GM18909 (cell line): ENCODE measurements at regions not wholly inside any gene's neighbourhood (a gene's known extent, or its start where the extent isn't known, plus 50 kb on each side); places are given as distances from the start of the nearest gene placed in this dataset.
"Not testable (repeated sequence)": the region's sequence is repeated elsewhere in the genome, so short reads cannot be mapped to it uniquely, and the experiment has no call there.

Source experiments
- ATAC-seq: cut with Tn5 transposase; IDR thresholded peaks from one replicate; pipeline ENCODE4 v1.9.1; 2021; ENCODE audit warnings: mild to moderate bottlenecking; ENCODE audit not compliant: unreplicated experiment, poor library complexity

DNA sequence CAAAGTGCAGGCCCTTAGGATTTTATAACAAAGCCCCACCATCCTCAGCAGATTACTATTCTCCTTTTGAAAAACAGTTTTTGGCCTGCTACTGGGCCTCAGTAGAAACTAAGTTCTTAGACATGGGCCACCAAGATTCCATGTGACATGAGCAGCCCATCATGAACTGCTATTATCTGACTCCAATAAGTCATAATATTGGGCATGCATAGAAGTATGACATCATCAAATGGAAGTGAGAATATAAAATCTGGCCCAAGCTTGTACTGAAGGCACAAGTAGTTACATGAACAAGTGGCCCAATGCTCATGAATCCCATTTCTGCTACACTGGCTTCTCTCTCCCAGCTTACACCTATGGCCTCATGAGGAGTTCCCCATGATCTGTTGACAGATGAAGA, 404.8 kb downstream of the EPHA5 start:
- no peak for ATAC-seq

GRCh38 chr4:65259296-65259695, 411.0 kb downstream of the EPHA5 start:
- ATAC-seq, result no peak

- ATAC-seq, result no peak
Measured at GRCh38 chr4:65250916-65251315, 419.4 kb downstream of the EPHA5 start.

DNA sequence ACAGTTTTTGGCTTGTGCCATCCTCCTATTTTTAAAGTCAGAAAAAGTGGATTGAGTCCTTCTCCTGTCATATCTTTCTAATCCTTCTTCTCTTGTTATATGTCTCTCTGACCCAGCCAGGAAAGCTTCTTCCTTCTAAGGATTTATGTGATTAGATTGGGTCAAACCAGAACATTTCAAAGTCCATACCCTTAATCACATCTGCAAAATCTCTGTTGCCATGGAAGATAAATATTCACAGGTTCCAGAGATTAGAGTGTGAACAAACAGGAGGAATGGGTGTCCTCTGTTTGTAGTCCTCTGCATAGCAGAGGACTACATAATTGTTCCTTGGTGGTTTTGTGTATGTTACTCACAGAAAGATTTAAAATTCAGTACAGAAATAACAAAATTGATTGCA, 421.2 kb downstream of the EPHA5 start:
- ATAC-seq, result no peak

GRCh38 chr4:65242156-65242846, 428.0 kb downstream of the EPHA5 start:
- no peak for ATAC-seq

DNA sequence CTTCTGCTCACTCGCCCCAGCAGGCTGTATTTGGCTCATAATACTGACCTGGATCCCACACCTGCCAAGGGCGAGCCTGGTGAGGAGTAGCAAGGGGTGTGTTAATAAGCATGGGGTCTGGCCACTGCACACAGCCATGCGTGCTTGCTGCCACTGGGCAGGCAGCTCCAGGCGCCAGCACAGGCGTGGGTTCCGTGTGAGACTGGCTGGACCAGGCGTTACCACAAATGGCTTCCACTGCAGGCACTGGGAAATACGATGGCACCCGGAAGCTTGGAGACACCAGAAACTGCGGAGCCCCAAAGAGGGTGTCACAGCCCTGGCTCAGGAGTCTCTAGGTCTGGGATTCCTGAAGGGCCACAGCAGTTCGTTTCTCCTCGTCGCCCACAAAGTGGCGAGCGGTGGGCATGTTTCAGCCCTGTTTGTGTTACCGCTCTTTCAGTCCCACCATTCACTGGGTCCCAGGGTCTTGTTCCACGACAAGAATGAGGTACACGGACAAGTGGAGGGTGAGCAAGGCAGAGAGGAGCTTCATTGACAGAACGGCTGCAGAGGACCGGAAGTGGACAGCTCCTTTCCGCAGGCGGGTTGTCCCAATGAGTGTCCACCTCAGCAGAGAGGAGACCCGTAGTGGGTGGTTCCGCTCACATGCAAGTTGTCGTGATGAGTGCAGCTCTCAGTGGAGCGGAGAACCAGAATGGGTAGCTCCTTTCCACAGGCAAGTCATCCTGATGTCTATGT, 428.9 kb downstream of the EPHA5 start:
- no peak for ATAC-seq

DNA sequence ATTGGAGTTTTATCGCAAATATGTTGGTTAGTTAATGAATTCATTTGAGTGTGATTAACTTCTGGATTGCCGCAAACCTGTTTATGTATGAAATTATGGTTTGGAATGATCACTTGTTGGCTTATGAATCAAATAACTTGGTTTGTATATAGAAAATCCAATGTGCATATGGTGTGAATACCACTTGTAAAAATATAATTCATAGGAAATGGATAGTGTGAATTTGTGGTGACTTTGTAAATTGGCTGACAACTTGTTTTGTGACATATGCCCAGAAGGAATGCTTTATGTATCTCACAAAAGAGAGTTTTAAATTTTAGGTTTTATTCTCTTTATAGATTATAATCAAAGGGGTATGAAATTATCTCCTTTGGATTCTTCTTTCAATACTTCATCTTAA, 436.2 kb downstream of the EPHA5 start:
- no peak for ATAC-seq

GRCh38 chr4:65227628-65228027, 442.7 kb downstream of the EPHA5 start:
- ATAC-seq, result no peak

GRCh38 chr4:65223601-65224000, 446.7 kb downstream of the EPHA5 start:
- no peak for ATAC-seq

DNA sequence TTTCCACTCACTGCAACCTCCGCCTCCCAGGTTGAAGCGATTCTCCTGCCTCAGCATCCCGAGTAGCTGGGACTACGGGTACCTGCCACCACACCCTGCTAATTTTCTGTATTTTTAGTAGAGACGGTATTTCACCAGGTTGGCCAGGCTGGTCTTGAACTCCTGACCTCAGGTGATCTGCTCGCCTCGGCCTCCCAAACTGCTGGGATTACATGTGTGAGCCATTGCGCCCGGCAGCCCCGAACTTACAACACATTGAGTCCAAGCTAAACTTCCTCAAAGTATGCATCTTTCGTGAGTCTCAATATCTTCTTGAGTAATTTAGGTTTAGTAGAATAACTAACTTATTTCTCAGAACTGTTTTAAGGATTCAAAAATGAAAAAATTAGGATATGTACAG, 447.2 kb downstream of the EPHA5 start:
- not testable (repeated sequence) for ATAC-seq

- ATAC-seq, result no peak
Measured at GRCh38 chr4:65217179-65217578, 453.1 kb downstream of the EPHA5 start.

DNA sequence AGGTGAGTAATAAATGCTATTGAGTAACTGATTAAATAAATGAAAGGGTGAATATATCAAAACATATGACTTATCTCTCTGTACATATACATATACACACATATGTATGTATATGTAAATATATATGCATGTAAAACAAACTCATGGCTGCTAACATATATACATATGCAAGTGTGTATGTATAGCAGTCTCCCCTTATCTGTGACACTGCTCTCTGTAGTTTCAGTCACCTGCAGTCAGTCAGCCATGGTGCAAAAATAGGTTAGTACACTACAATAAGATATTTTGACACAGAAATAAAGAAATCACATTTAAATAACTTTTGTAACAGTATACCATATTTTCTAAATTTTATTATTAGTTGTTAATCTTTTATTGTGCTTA, 467.4 kb downstream of the EPHA5 start:
- ATAC-seq, result no peak

GRCh38 chr4:65202165-65202852, 468.0 kb downstream of the EPHA5 start:
- ATAC-seq, result no peak

DNA sequence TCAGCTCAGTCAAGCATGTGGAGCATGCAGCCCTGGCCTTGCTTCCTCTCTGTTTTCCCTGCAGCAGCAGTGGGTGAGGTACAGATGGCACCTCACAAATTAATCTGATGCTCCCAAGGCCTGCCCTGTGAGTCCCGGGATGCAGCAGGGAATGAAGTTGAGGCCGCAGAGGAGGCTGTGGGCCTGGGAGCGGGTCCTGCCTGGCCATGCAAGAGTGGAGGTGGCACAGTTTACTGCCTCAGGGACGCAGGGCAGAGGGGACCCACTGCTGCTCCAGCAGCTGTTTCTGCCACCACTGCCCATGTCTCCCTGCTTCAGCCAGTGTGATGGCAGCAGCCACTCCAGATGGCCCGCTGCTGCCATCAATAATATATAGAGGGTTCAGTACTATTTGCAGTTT, 474.6 kb downstream of the EPHA5 start:
- ATAC-seq, result no peak

DNA sequence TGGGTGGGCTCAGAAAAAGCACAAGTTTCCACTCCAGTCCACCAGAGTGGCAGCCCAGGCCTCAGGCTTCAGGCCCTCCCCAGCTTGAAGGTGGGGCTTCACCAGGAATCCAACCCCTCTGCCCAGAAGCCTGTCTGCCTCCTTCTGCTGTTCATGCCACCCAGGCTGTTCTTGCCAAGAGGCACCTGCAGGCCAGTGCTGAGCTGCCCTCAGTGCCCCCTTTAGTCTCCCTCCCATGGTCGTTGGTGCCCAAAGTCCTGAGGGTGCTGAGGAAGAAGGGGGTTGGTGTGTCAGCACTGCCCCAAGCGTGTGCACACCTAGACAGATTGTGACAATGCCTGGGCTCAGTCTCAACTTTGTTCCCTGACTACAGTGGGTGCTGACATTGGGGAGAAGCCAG, 475.3 kb downstream of the EPHA5 start:
- ATAC-seq, result no peak

- ATAC-seq, result no peak
Measured at GRCh38 chr4:65193985-65194384, 476.3 kb downstream of the EPHA5 start.

DNA sequence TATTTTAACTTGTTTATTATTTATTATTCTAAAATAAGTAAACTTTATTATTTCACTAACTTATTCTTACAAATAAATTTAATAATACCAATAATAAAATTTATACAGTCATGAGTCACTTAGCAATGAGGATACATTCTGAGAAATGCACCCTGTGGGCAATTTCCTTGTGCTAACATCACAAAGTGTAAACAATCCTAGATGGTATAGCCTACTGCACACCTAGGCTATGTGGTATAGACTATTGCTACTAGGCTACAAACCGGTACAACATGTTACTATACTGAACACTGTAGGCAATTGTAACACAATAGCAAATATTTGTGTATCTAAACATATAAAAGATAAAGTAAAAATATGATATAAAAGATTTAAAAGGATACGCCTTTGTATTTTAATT, 479.5 kb downstream of the EPHA5 start:
- no peak for ATAC-seq

DNA sequence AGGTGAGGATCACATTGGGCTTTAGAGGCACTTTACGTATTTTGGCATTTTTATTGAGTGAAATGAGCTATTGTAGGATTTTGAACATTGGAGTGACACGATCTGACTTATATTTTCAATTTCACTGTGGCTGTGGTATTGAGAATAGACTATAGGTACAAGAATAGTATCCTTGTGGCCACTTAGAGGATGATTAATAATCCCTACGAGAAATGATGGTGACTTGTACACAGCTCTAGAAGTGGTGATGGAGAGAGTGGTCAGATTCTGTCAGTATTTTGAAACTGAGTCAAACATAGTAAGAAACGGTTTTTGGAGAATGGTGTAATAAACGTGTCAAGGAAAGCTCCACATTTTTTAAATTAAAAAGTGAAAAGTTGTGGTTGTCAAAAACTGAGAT, 494.7 kb downstream of the EPHA5 start:
- no peak for ATAC-seq

GRCh38 chr4:65170768-65171514, 499.3 kb downstream of the EPHA5 start:
- ATAC-seq, result no peak

DNA sequence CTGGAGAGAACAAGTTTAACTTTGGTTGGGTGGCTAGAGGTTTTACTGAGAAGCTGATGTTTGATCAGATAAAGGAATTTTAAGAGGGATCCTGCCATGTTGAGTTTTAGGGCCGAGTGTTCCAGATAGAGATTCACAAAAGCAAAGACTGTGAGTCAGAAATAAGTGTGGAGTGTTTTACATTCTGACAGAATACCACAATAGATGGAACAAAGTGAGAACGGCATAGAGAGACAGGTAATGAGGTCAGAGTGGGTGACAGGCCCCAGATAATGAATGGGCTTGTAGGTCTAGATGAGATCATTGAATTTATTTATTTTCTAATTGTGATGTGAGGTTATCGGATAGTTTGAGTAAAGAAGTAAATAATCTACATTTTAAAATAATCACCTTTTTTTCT, 502.6 kb downstream of the EPHA5 start:
- ATAC-seq, result no peak

GRCh38 chr4:65152205-65152604, 518.1 kb downstream of the EPHA5 start:
- no peak for ATAC-seq
